GM18870 (cell line): ENCODE measurements at regions not wholly inside any gene's neighbourhood (a gene's known extent, or its start where the extent isn't known, plus 50 kb on each side); places are given as distances from the start of the nearest gene placed in this dataset.
"Not testable (repeated sequence)": the region's sequence is repeated elsewhere in the genome, so short reads cannot be mapped to it uniquely, and the experiment has no call there.

Source experiments
- ATAC-seq: cut with Tn5 transposase; IDR thresholded peaks from one replicate; pipeline ENCODE4 v1.9.1; 2021; ENCODE audit warnings: moderate library complexity; ENCODE audit not compliant: unreplicated experiment

DNA sequence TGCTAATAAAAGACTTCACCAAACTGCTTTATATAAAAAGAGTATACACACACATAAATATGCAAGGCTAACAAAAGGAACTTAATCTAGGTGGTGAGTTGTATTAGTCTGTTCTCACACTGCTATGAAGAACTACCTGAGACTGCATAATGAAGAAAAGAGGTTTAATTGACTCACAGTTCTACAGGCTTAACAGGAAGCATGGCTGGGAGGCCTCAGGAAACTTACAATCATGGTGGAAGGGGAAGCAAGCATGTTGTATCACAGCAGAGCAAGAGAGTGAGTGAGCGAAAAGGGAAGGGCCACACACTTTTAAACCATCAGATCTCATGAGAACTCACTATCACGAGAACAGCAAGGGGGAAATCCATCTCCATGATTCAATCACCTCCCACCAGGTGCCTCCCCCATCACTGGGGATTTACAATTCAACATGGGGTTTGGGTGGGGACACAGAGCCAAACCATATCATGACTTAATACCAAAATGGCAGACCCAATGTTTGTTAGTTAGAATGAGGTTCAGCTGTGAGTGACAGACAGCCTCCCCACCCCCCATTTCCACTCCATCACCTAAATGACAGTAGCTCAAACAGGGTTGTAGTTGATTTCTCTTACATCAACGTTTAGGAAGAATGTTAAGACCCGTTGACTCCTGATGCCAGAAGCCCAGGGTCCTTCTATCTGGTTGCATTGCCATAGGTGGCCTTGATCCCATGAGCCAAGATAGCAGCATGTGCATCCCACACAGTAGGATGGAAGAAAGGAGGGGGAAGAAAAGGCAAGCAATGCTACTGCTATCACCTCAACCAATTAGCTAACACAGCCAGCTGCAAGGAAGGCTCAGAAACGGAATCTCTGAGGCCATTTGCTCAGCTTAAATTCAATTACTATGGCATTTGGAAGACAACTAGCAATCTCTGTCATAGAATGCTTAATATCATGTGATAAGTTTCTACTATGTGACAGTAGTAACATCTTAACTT, 77.0 kb downstream of the CCDC71L start:
- ATAC-seq: no peak

DNA sequence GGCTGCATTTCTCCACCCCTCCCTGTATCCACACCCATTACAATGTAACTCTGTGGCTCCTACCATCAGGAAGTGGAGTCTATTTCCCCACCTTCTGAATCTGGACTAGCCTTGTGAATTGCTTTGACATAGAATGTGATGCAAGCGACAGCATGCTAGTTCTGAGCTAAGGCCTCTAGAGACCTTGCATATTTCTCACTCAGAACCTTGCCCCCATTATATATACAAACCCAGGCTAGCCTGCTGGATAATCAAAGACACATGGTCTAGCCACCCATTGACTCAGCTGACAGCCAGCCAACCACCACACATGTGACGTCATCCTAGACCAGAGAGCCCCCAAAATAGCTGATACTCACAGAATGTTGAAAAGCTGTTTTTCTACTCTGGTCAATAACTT, 77.9 kb downstream of the CCDC71L start:
- no peak for ATAC-seq

DNA sequence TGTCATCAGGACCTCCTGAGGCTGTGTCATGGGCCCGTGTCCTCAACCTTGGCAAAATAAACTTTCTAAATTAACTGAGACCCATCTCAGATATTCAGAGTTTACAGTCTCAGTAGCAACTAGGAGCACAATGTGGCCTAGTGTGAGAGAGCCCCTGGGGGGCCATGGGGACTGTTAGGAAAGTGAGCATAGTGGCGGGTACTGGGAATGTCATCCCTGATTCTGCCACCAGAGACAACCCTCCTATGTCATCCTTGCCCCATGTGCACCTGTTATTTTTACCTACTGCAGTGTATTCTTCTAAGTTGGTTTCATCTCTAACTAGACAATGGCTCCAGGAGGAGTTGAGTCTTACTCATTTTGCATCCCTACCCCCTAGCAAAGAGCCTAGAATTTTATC, 78.6 kb downstream of the CCDC71L start:
- ATAC-seq: no peak

DNA sequence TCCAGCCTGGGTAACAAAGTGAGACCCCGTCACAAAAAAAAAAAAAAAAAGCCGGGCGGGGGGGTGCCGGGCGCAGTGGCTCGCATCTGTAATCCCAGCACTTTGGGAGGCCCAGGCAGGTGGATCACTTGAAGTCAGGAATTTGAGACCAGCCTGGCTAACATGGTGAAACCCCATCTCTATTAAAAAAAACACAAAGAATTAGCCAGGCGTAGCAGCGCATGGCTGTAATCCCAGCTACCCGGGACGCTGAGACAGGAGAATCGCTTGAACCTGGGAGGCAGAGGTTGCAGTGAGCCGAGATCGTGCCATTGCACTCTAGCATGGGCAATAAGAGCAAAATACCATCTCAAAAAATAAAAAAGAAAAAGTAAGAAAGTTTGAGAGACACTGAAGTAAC, 81.9 kb downstream of the CCDC71L start:
- ATAC-seq: not testable (repeated sequence)

DNA sequence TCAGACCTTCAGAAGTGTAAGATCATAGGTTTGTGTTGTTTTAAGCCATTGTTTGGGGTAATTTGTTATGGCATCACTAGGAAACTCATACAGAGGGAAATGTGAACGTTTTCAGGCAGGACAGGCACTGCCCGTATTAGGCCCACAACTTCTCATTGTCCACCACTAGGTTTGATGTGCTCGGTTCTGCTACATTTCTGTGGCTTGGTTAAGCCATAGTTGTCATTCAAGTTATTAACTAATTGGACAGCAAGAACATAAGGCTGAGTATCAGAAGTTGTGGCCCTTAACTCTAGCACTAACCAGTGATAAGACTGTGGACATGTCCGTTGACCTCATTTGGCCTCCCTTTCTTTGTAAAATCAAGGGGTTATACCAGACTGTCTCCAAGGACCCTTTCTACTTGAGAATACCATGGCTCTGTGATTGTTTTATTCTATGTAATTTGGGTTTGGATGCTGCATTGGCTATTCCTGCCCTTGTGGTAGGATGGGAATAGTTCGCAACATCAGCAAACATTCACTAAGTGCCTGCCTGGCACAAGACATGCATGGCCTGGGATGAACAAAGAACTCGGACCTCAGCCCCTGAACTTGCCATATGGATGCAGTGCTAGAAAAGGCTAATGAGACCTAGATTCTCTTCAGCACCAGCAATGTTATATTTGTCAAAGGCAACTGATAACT, 85.7 kb downstream of the CCDC71L start:
- no peak for ATAC-seq

DNA sequence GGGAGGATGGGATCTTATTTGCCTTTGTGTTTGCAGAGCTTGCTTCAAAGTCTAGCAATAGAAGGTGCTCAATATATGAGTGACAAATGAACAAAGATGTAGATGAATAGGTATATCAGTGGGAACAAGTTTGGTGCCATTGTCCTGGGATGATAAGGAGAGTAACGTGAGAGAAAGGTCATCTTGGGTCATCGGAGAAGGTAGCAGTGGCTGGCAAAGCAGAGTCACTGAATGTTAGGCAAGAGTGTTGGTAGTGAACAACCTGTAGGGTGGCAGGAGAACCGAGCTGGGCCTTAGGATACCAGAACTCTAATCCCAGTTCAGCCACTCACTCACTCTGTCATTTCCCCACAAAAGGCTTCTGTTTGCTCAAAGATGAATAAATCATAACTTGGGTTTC, 87.2 kb downstream of the CCDC71L start:
- no peak for ATAC-seq

DNA sequence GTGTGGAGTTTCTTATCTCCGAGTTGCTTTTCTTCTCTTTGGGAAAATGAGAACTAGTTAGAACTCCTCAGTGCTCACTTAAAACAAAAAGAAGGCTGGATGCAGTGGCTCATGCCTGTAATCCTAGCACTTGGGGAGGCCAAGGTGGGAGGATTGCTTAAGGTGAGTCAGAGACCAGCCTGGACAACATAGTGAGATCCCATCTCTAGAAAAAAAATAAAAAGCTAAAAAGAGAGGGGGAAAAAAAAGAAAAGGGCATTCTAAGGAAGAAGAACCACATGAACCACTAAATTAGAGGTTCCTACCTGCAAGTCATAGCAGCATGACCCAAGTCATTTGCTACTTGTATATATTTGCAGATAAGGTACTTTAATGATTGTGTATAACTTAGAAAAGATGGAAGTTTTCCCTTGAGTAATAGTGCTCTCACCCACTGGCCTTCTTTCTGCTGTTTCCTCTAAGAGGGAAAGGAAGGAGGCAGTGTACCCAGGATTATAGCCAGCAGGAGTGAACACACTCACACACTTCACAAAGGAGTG, 87.8 kb downstream of the CCDC71L start:
- no peak for ATAC-seq

DNA sequence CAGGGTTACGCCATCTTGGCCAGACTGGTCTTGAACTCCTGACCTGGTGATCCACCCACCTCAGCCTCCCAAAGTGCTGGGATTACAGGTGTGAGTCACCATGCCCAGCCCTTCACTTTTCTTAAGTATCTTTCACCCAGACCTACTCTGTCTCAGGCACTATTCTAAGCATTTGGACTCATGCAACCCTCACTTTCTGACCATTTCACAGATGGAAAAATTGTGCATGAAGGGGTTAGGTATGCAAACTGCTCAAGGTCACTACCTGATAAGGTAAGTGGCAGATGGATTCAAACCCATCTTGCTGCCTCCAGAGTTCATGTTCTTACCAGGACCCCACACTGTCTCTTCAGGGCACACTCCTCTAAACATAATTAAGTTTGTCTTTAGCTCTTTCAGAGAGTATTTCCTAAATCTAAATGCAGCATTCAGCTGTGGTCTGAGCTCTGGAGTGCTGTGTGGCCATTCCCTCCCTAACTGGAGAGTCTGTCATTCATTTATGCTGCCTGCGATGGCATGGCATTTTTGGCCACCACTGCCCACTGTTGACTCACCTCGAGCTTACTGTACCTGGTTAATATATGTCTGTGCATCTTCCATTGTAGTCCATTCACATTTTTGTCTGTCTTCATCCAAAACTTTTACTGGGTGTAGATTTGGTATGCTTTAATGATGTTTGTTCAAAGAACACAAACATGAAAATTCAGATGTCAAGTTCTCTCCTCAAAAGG, 88.4 kb downstream of the CCDC71L start:
- no peak for ATAC-seq

DNA sequence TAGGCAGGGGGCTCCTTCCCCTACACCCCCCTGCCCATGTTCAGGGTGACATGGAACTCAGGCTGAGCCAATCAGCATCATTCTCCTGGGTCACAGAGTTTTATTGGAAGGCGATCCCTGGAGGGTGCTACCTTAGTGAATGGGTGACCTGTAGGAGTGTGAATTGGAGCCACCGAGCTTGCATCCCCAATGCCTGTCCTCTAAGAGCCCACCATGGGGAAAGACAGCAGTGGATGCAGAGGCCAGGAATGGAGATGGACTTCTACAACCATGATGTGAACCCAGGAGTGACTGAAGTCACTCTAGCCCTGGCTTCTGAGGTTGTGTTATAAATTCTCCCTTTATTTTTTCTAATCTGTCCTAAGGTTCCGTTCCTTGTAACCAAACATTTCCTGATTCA, 89.4 kb downstream of the CCDC71L start:
- no peak for ATAC-seq

DNA sequence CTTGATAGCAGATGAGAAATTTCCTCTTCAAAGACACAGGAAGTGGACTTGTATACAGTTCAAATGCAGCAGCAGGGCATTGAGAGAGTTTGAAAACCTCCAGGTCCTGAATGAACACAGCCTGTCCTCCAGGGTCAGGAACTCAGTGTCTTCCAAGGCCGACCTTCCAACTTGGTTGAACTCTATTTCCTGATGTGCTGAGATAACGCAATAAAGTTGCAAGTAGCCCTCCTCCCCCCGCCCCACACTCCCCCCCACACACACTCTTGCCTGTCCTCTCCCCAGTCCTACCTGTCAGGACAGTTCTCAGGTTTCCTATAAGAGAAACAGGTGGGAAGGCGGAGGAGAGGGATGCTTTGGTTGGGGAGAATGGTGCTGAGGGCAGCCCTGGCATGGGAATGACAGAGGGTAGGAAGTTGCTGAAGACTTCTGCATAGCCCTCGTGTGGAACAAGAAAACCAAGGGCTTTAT, 90.0 kb downstream of the CCDC71L start:
- ATAC-seq: no peak

DNA sequence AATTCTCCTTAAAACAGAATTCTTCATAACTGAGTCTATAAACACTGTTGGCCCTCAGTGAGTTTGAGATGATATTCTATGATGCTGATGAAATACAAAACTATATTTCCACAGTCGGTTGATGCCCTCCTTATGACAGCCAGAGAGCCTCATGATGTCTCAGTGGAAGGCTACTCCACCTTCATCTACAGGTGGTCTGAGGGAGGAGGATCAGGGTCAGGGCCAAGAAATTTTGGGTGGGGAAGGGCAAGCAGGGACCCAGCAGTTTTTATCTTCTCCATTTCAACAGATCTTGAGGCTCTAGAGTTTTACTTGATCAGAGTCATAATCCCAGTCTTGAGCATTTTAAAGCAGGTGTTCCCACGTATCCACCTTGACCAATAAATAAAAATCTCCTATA, 90.8 kb downstream of the CCDC71L start:
- ATAC-seq: no peak

DNA sequence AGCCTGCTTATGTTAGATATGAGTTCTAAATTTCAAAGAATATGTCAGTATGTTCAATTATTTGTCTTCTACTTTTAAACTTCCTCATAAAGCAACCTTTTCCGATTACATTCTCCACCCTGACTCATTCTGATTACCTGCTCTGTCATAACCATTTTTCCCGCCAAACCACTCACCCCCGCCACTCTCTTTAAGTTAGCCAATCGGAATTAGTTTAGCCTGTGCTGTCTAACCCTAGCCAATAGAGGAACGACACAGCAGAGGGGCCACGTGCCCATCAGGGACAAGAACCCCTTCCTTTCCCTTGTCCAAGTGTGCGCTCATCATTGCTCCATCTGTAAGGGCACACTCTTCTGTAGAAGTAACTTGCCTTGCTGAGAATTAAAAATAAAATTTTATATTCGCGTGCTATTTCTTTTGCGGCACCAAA, 91.4 kb downstream of the CCDC71L start:
- no peak for ATAC-seq

DNA sequence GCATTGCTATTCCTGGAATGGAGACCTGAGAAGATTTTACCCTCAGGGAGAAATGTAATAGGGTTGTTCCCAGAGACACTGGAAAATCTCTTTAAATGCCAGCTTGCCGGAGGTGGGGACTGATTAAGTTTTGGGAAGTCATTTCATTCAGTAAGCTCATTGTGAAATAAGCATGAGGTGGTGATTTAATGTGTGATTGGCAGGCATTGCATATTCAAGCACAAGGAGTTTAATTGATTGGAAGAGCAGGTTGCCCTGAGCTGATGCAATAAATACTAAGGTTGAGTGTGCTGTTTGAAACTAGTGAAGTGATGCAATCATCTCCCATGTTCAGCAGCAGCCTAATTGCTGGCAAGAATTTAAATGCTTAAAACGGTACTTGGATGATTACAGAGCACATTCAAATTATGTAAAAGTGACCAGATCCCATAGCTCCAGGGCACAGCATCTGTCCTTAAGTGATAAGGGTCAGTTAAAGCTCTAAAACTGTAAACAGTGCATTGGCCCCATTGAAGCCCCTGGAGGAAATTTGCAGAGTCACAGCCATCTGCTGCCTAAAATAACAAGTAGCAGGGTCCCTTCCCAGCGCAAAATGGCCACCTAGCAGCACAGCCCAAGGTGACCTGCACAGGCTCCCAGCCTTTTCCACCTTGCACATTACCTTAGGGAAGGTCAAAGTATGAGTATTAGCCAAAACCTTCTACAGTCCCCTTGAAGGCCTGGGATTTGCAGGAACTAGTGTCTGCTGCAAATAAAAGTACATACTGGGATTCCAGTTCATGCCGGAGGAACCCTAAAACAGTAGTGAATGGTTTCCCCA, 92.1 kb downstream of the CCDC71L start:
- ATAC-seq: no peak

DNA sequence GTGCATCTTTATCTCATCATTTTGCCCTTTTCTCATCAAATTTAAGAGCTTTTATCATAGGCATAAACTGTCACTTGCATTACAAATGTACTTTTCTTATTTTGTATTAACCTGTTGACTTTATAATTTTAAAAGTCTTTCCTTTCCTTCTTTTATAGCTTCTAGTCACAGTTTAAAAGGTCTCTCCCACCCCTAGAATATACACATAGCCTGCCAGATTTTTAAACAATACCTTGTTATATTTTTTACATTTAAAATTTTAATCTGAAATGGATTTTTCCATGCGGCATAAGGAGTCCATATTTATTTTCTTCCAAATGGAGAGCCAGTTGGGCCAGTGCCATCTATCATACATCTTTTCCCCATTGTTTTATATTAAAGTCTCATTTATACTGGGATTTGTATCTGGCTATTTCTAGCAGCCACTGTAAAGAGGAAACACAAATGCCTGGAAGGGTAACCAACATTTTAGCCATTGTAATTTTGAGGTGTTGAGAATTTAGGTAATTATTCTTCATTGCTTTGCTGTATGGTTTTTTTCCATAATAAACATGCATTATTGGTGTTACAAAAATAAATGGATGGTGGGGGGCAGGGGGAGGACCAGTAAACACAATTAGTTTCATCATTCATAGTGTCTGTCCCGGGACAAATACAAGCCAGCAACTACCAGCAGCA, 92.8 kb downstream of the CCDC71L start:
- no peak for ATAC-seq

DNA sequence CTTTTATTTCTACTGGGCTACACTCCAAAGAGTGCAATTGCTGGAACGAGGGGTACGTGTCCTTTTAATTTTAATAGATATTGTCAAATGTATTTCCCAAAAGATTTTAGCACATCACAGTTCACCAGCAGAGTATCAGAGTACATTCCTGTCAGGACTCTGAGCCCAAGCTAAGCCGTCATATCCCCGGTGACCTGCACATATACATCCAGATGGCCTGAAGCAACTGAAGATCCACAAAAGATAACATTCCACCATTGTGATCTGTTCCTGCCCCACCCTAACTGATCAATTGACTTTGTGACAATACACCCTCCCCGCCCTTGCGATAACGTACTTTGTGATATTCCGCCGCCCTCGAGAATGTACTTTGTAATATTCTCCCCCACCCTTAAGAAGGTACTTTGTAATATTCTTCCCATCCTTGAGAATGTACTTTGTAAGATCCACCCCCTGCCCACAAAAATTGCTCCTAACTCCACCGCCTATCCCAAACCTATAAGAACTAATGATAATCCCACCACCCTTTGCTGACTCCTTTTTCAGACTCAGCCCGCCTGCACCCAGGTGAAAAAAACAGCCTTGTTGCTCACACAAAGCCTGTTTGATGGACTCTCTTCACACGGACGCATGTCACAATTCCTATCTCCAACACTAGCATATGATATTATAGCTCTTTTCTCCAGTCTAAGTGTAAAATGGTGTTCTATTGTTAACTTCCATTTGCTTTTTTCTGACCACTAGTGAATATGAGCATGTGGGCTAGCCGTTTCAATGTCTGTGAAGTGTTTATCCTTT, 93.6 kb downstream of the CCDC71L start:
- ATAC-seq: not testable (repeated sequence)

DNA sequence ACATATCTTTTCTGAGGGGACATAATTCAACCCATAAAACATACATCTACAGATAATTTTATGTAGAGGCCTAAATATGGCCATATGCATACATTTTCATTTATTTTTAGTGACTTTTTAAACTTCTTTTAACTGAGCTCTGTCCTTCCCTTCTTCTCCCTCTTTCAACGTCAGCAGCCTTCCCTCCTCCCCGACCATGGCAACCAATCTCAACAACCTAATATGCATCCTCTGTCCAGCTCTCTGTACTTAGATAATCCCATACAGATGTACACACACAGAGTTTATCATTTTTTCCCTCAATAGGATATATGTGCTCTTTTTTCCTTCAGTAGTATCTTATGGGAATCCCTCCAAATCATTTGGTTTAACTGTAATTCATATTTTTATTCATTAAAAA, 94.3 kb downstream of the CCDC71L start:
- no peak for ATAC-seq

DNA sequence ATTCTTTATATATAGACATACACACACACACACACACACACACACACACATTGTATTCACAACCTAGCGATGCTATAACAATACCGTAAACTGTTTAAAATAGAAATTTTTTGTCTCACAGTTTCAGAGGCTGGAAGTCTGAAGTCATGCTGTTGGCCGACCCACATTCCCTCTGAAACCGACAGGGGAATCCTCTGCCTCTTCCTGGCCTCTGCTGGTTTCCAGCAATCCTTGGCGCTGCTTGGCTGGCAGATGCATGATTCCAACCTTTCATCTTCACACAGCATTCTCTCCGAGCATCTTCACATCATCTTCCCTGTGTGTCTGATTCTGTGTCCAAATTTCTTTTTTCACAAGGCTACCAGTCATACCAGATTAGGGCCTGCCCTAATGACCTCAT, 94.8 kb downstream of the CCDC71L start:
- ATAC-seq: no peak

DNA sequence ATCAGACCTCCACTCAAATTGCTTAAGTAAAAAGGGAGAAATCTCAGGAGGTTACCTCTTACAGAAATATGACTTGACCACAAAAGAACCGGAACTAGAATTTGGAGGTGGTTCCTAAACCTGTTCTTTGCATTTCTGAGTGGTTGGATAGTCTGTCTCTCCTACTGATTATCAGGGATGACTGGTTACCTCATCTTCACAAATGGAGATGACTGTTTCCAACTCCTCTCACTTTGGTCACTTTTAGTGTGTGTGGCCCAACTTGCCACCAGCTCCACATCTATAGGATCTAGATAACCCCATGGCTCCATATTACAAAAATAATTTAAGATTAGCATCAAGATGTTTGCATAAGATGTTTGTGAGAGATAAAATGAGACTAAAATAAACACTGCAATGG, 95.5 kb downstream of the CCDC71L start:
- ATAC-seq: no peak
